GM12892 (cell line): ENCODE measurements at regions not wholly inside any gene's neighbourhood (a gene's known extent, or its start where the extent isn't known, plus 50 kb on each side); places are given as distances from the start of the nearest gene placed in this dataset.

Experiments
- DNase-seq: peaks from one replicate; pipeline ENCODE4 v3.0.0; 2011; ENCODE audit not compliant: insufficient read length
- FAIRE-seq: peaks from 2 replicates; lab custom pipeline; 2011; peaks lifted over from hg19 to GRCh38; lab: Jason Lieb, UNC
- POLR2A ChIP-seq: IDR thresholded peaks from 2 replicates; pipeline ENCODE4 v1.6.1; 2011; ENCODE audit warnings: low read depth, low read length, control low read depth
- POLR2AphosphoS5 ChIP-seq: IDR thresholded peaks from 2 replicates; pipeline ENCODE4 v1.6.1; 2011; ENCODE audit warnings: low read depth, low read length, control low read depth
- TAF1 ChIP-seq: IDR thresholded peaks from 2 replicates; pipeline ENCODE4 v1.6.1; 2011; ENCODE audit warnings: low read depth, mild to moderate bottlenecking, control low read depth, low read length, borderline replicate concordance

- DNase-seq (no peak), FAIRE-seq (no peak)
- TF ChIP-seq POLR2A (no peak), POLR2AphosphoS5 (no peak), TAF1 (no peak)
These were observed 508.1 kb upstream of the CHAC2 start for GRCh38 chr2:53259395-53260009.

- no peak for DNase-seq
- FAIRE-seq, result no peak
- TF ChIP-seq POLR2A (no peak), TAF1 (no peak), POLR2AphosphoS5 (no peak)
These were observed 510.3 kb upstream of the CHAC2 start for GRCh38 chr2:53257287-53257686.

GRCh38 chr2:53253244-53253643, 514.4 kb upstream of the CHAC2 start:
- FAIRE-seq (no peak), DNase-seq (no peak)
- TF ChIP-seq POLR2AphosphoS5 (no peak), TAF1 (no peak), POLR2A (no peak)

- TF ChIP-seq POLR2A (no peak), POLR2AphosphoS5 (no peak), TAF1 (no peak)
- no peak for DNase-seq
- no peak for FAIRE-seq
These were observed 515.5 kb upstream of the CHAC2 start for GRCh38 chr2:53252115-53252514.

- DNase-seq (no peak), FAIRE-seq (no peak)
- TF ChIP-seq POLR2A (no peak), POLR2AphosphoS5 (no peak), TAF1 (no peak)
These were observed 519.5 kb upstream of the CHAC2 start for GRCh38 chr2:53247956-53248735.

GRCh38 chr2:53243430-53243829, 524.2 kb upstream of the CHAC2 start:
- FAIRE-seq, result no peak
- no peak for DNase-seq
- no peak for TF ChIP-seq POLR2AphosphoS5
- TF ChIP-seq TAF1, result no peak
- TF ChIP-seq POLR2A, result no peak

GRCh38 chr2:53242090-53242489, 525.5 kb upstream of the CHAC2 start:
- FAIRE-seq (no peak), DNase-seq (no peak)
- no peak for TF ChIP-seq POLR2A
- TF ChIP-seq TAF1, result no peak
- no peak for TF ChIP-seq POLR2AphosphoS5

- DNase-seq (no peak), FAIRE-seq (no peak)
- TF ChIP-seq TAF1 (no peak), POLR2AphosphoS5 (no peak), POLR2A (no peak)
These were observed 531.6 kb upstream of the CHAC2 start for GRCh38 chr2:53235836-53236582.

GRCh38 chr2:53234548-53234903, 533.1 kb upstream of the CHAC2 start:
- DNase-seq (no peak), FAIRE-seq (no peak)
- TF ChIP-seq POLR2AphosphoS5 (no peak), POLR2A (no peak), TAF1 (no peak)

GRCh38 chr2:53233759-53234547, 533.7 kb upstream of the CHAC2 start:
- no peak for TF ChIP-seq POLR2AphosphoS5
- TF ChIP-seq POLR2A, result no peak
- TF ChIP-seq TAF1, result no peak
- FAIRE-seq, result no peak
- no peak for DNase-seq

- no peak for DNase-seq
- TF ChIP-seq TAF1 (no peak), POLR2AphosphoS5 (no peak), POLR2A (no peak)
- FAIRE-seq, result no peak
These were observed 535.7 kb upstream of the CHAC2 start for GRCh38 chr2:53231908-53232307.
